Fibroblast of skin of abdomen (primary cell): ENCODE measurements at regions not wholly inside any gene's neighbourhood (a gene's known extent, or its start where the extent isn't known, plus 50 kb on each side); places are given as distances from the start of the nearest gene placed in this dataset.
"Not testable (repeated sequence)": the region's sequence is repeated elsewhere in the genome, so short reads cannot be mapped to it uniquely, and the experiment has no call there.

Experiments used
- DNase-seq: peaks from one replicate; pipeline ENCODE4 v3.0.0-alpha.2; 2013

GRCh38 chr5:127133071-127133470 is 59.8 kb upstream of the C5orf63 start:
- no peak for DNase-seq

- no peak for DNase-seq
Measured at GRCh38 chr5:127136908-127137307, 63.6 kb upstream of the C5orf63 start.

GRCh38 chr5:127143722-127144121 is 70.4 kb upstream of the C5orf63 start:
- no peak for DNase-seq

GRCh38 chr5:127153031-127153430 is 79.7 kb upstream of the C5orf63 start:
- DNase-seq, result no peak

GRCh38 chr5:127153521-127153920 is 80.2 kb upstream of the C5orf63 start:
- DNase-seq, result no peak

GRCh38 chr5:127163750-127164149 is 90.4 kb upstream of the C5orf63 start:
- DNase-seq, result no peak

GRCh38 chr5:127170918-127171600 is 97.8 kb upstream of the C5orf63 start:
- DNase-seq, result no peak

- no peak for DNase-seq
Measured at GRCh38 chr5:127176769-127177168, 103.5 kb upstream of the C5orf63 start.

- DNase-seq, result not testable (repeated sequence)
Measured at GRCh38 chr5:127182631-127183030, 108.0 kb upstream of the MEGF10 start.

- DNase-seq, result no peak
Measured at GRCh38 chr5:127183332-127183731, 107.3 kb upstream of the MEGF10 start.

- peak; percentile 27 for DNase-seq
Measured at GRCh38 chr5:127184851-127185250, 105.7 kb upstream of the MEGF10 start.

GRCh38 chr5:127186657-127187056 is 103.9 kb upstream of the MEGF10 start:
- peak; percentile 35 for DNase-seq

GRCh38 chr5:127187706-127188105 is 102.9 kb upstream of the MEGF10 start:
- DNase-seq, result no peak

GRCh38 chr5:127192150-127192549 is 98.4 kb upstream of the MEGF10 start:
- DNase-seq, result no peak

GRCh38 chr5:127192836-127193338 is 97.7 kb upstream of the MEGF10 start:
- DNase-seq, result no peak

GRCh38 chr5:127196042-127196441 is 94.6 kb upstream of the MEGF10 start:
- no peak for DNase-seq

- DNase-seq, result not testable (repeated sequence)
Measured at GRCh38 chr5:127197402-127198167, 93.0 kb upstream of the MEGF10 start.

- not testable (repeated sequence) for DNase-seq
Measured at GRCh38 chr5:127202738-127203137, 87.9 kb upstream of the MEGF10 start.

GRCh38 chr5:127203818-127204217 is 86.8 kb upstream of the MEGF10 start:
- DNase-seq, result peak; percentile 70

- DNase-seq, result no peak
Measured at GRCh38 chr5:127205147-127205546, 85.4 kb upstream of the MEGF10 start.

GRCh38 chr5:127206320-127207113 is 84.1 kb upstream of the MEGF10 start:
- DNase-seq, result peak; percentile 85

- no peak for DNase-seq
Measured at GRCh38 chr5:127210042-127210441, 80.6 kb upstream of the MEGF10 start.

- DNase-seq, result no peak
Measured at GRCh38 chr5:127213231-127213630, 77.4 kb upstream of the MEGF10 start.
